IPS-NIHi11 (cell line): ENCODE measurements at regions not wholly inside any gene's neighbourhood (a gene's known extent, or its start where the extent isn't known, plus 50 kb on each side); places are given as distances from the start of the nearest gene placed in this dataset.
"Not testable (repeated sequence)": the region's sequence is repeated elsewhere in the genome, so short reads cannot be mapped to it uniquely, and the experiment has no call there.

Experiments used
- DNase-seq: peaks from one replicate; pipeline ENCODE4 v3.0.0; 2012; ENCODE audit warnings: mixed read lengths, low spot score

DNA sequence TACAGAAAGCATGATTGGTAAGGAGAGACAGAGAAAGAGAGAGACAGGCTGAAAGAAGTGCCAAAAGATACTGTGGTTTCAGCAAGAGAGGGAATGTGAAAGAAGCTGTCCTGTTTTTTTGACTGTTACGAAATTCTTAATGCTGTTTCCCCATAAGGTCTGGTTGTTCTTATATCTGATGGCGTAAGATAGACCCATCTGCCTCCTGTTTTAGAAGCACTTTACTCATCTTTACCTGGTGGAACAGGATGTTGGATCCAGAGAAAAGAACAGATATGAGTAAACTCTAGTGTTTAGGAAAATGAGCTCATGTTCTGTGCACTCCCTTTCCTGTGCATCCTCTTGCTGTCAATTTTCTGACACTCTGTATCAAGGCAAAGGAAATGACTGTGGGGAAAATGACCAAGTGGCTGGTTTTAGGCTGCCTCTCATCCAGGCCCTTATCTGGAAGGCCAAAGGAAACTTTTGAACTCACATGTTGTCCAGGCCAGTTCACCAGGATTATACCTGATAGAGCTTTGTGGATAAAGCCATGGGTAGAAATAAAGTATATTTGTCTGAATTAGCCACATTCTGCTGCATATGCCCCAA is 311.7 kb upstream of the HTR2C start:
- DNase-seq = no peak

DNA sequence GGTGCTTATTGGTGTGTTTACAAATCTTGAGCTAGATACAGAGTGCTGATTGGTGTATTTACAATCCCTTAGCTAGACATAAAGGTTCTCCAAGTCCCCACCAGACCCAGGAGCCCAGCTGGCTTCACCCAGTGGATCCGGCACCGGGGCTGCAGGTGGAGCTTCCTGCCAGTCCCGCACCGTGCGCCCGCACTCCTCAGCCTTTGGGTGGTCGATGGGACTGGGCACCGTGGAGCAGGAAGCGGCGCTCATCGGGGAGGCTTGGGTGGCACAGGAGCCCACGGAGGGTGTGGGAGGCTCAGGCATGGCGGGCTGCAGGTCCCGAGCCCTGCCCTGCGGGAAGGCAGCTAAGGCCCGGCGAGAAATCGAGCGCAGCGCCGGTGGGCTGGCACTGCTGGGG is 313.5 kb upstream of the HTR2C start:
- DNase-seq = not testable (repeated sequence)

DNA sequence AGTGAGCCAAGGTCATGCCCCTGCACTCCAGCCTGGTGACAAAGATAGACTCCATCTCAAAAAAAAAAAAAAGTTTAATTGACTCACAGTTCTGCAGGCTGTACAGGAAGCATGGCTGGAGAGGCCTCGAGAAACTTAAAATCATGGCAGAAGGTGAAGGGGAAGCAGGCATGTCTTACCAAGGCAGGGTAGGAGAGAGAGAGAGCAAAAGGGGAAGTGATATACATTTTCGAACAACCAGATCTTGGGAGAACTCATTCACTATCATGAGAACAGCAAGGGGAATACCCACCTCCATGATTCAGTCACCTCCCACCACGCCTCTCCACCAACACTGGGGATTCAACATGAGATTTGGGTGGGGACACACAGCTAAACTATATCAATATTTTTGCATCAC is 315.2 kb upstream of the HTR2C start:
- no peak for DNase-seq

DNA sequence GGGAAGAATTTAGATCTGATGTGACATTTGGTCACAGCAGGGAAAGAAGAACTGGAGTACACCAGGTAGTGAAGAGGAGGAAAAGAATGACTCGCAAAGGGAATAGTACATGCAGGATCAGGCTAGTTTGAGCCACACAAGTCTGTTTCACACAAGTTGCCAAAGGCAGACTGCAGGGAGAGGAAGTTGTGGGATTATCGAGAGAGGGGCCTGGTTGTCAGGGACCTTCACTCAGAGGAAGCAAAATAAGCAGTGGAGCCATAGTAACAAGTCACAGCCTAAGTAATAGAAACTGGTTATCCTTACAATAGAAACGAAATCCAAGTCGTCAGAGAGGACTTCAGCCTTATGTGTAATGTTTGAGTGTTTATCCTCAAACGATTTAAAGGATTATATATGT is 316.7 kb upstream of the HTR2C start:
- DNase-seq = no peak

DNA sequence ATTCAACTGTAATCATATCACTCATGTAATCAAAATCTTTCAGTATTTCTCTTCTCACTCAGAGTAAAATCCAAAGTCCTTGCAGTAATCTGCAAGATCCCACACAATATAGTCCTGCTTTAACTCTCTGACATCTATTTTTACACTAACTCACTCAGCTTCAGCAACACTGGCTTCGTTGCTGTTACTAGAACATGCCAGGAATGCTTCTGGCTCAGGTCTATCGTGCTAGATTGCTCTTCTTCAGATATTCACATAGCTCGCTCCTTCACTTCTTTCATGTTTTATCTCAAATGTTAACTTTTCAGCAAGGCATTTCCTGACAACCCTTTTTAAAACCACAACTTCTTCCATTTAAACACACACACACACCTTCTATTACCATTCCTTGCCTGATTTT is 331.7 kb upstream of the HTR2C start:
- no peak for DNase-seq

DNA sequence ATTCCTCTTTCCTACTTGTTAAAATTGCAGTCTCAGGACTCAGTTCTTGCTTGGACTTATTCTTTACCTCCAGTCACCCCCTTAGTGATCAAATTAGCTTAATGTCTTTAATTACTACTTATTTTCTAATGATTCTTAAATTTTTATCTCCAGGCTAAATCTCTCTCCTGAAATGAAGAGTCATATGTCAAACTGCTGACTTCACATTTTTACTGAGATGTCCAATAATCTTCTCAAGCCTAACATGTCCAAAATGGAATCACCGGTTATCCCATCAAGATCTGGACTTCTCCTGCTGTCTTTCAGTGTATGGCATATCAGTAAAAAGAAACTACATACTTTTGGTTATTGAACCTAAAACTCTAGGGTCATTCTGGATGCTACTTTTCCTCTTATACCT is 332.3 kb upstream of the HTR2C start:
- DNase-seq = no peak

DNA sequence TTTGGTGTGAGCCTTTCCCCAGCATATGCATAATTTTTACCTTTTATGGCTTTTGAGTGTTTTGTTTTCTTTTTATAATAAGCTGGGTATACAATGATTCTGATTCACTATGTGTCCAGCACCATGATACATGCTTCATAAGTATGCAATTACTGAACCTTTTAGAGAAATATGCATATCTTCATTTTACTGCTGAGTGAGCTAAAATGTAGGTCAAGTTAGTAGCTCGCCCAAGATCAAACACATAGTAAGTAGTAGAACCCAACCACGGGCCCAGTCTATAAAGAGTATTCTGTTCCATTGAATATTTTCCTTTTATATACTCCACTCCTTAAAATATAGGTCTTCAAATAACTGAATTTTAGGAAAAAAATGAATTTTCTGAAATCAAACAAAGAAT is 362.4 kb upstream of the HTR2C start:
- DNase-seq = no peak

DNA sequence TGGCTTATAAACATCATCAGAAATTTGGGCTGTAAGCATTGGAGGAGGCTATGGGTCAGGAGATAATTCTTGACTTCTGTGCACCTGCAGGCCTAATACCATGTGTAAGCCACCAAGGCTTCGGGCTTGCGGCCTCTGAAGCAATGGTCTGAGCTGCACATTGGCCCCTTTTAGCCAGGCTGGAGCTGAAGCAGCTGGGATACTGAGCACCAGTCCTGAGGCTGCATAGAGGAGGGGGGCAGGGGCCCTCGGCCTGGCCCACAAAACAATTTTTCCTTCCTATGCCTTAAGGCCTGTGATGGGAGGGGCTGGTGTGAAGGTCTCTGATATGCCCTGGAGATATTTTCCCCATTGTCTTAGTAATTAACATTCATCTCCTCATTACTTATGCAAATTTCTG is 373.0 kb upstream of the HTR2C start:
- no peak for DNase-seq

DNA sequence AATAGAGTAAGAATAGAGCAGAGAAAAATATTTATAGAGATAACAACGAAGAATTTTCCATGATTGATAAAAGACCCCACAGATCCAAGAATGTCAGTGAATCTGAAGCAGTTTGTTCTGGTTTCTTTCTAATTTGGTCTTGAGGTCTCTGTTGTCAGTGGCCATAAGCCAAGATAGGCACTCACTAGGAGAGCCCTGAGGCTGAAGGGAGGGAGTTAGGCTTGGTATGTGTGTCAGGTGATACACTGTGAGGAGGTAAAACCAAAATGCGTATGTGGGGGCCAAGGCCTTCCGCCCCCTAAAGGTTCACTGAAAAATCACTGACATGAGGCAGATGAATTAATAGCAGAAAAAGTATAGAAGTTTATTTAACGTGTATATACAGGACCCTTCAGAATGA is 382.3 kb upstream of the HTR2C start:
- DNase-seq = no peak

DNA sequence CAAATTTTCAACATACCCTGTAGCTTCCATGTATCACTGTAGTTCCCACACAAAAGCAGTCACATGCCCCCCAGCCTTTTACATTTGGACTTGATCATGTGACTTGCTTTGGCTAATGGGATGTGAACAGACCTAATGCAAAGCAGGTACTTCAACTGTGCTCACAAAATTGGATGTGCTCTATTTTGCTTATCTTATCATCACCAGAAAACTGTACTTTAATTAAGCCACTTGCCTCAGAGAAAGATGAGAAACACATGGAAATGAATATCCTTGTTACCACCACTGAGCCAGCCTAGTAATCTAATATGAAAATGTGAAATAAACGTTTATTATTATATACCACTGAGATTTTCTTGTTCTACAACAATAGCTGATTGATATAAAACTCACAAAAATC is 402.7 kb upstream of the HTR2C start:
- no peak for DNase-seq

DNA sequence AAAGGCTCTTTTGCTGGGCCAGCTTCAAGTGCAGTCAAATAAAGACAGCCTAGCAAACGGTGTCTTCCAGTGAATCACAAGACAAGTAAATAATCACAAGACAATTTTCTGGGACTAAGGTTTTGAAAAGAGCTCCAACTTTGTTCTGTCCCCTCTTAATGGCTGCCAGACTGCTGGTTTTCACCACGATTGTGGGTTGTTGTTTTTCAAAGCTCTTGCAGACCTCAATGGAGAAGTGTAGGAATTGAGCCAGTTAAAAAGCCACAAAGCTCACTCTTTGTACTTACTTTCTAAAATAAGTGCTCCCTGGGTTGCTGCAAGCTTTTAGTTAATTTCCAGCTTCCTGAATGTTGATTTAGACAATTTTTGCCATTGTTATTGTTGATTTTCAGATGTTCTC is 405.8 kb upstream of the HTR2C start:
- no peak for DNase-seq

DNA sequence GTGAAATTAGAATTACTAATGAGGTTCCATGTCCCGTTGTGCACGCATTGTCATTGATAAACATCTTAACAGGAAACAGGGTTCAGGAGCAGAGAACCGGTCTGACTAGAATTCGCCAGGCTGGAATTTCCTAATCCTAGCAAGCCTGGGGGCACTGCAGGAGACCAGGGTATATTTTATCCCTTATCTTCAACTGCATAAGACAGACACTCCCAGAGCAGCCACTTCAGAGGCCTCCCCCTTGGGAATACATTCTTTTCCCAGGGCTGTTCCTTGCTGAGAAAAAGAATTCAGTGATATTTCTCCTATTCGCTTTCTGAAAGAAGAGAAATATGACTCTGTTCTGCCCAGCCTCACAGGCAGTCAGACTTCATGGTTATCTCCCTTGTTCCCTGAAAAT is 416.6 kb upstream of the HTR2C start:
- DNase-seq = not testable (repeated sequence)

DNA sequence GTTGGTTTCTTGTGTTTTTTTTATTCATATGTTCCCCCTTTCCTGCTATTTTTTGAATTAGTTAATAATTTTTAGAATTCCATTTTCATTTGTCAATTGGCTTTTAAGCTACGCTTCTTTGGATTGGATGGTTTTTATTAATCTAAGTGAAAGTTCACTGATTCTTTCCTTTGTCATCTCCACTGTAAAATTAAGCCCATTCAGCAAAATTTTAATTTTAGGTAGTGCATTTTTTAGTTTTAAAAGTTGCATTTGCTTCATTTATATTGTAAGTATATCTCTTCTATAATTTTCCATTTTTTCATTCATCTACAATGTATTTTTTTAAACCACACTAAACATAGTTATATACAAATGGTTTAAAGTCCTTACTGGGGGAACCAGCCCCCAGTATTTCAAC is 417.3 kb upstream of the HTR2C start:
- no peak for DNase-seq

DNA sequence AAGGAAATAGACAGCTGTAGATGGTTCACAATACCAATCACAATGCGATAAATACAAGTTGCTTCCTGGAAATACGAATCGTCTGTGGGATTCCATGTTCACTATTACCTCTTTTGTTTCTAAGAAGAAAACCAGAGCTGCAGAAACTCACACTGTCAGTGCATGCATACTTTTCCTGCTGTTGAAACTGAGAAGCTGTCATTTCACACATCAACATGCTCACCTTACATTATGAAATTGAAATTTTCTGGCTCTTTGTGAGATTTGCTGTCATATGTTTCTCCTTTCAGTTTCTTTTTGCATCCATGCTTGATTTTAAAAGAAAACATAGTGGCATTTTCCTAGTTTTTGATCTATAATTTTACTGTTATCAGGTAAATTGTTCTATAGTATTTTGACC is 418.3 kb upstream of the HTR2C start:
- DNase-seq = no peak

DNA sequence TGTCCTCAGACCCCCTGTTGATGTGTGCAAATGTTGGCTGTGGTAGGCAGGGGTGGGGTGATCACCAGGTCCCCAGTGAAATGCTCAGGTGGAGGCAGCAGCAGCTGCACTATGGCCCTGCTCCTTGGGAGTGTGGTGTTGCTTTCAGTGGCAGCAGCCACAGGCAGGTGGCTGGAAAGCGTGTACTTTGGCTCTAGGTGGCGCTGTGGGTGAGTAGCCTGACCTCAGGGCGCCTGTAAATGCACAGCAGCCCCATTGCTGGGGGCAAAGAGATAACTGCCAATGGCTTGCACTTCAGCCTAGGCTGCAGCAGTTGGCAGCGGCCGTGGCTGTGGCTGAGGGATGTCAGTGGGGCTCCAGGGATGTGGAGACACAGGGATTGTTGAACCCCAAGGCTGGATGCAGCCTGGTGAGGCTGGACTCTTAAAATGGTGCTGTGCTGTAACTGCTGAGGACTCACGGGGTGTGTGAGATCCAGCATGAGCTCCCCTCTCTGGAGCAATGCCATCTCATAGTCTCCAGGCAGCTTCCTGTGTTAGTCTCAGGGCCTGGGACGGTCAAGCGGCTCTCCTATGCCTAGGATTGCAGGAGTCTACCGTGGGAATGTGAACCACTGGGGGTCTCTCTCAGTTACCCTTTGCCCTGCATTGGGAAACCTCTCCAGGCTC is 421.7 kb upstream of the HTR2C start:
- DNase-seq = peak; percentile 19

DNA sequence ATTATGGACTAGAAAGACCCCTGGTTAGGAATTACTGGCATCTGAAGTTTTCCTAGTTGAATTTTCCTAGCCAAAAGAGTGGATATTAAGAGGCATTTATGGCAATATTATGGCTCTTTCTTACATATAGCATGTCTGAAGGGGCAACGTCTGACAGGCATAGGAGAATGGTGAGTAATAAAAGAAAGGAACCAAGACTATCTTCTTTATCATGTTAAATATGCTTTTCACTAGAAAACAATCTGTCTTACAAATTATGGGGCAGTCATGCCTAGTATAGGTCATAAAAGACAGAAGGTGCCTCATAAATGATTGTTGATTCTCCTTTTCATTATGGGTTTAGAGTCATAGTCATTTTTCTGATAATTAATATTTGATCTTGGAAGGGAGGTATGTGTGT is 431.1 kb upstream of the HTR2C start:
- DNase-seq = no peak

DNA sequence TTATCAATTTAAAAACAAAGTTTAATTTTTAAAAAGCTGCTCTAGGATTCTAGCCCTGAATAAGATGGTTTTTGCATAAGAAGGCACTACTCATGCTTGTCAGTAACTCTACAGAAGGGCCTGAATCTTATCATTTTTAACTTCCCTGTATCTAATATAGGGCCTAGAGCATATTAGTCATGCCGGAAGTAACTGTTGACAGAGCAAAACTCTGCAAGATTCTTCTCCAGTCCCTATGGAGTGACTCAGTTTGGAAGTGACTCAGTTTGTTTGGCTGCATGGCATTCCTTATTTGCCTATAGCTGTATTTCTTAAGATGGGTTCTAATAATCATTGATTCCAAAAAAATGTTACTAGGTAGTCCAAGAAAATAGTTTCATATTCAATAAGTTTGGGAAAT is 431.8 kb upstream of the HTR2C start:
- no peak for DNase-seq

DNA sequence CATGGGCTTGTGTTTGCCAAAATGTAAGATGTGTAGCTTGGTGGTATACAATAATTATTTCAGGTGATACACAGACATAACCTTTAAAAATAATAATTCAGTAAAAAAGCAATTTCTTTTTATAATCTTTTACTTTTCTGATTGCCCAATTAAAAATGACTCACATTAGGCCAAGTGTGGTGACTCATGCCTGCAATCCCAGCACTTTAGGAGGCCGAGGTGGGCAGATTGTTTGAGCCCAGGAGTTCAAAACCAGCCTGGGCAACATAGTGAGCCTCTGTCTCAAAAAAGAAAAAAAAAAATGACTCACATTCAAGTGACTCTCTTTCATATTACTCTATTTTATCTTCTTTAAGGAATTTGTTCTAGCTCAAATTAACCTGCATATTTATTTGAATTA is 449.4 kb upstream of the HTR2C start:
- DNase-seq = no peak

DNA sequence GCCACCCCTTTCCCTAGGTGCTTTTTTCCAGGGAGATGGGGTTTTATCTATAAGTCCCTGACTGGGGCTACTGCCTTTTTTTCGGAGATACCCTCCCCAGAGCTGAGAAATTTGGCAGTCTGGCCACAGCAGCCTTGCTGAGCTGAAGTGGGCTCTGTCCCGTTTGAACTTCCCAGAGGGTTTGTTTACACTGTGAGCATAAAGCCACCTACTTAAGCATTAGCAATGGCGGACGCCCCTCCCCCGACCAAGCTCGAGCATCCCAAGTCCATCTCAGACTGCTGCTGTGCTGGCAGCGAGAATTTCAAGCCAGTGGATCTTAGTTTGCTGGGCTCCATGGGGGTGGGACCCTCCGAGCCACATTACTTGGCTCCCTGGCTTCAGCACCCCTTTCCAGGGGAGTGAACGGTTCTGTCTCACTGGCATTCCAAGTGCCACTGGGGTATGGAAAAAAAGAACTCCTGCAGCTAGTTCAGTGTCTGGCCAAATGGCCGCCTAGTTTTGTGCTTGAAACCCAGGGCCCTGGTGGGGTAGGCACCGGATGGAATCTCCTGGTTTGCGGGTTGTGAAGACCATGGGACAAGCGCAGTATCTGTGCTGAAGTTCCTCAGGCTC is 456.4 kb upstream of the HTR2C start:
- DNase-seq = no peak

DNA sequence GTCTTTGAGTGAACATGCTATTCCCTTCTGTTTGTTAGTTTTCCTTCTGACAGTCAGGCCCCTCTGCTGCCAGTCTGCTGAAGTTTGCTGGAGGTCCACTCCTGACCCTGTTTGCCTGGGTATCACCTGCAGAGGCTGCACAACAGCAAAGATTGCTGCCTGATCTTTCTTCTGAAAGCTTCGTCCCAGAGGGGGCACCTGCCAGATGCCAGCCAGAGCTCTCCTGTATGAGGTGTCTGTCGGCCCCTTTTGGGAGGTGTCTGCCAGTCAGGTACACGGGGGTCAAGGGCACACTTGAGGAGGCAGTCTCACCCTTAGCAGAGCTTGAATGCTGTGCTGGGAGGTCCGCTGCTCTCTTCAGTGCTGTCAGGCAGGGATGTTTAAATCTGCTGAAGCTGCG is 456.9 kb upstream of the HTR2C start:
- DNase-seq = no peak

DNA sequence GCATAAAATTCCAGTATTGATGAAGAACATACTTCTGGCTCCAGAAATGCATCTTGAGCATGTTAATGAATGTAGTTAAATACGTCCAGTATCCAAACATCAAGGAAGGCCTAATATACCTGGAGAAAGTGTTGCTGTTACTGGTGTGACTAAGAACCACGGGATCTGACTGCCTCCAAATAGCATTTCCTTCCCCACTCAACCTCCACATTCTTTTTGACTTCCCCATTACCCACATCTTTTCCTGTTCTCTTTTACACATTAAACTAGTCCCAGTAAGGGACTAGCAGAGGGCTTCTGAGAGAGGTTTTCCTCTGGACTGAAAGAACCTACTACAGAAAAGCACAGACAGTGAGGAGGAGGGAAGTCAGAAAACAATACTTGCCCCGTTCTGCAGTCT is 482.8 kb upstream of the HTR2C start:
- DNase-seq = no peak

DNA sequence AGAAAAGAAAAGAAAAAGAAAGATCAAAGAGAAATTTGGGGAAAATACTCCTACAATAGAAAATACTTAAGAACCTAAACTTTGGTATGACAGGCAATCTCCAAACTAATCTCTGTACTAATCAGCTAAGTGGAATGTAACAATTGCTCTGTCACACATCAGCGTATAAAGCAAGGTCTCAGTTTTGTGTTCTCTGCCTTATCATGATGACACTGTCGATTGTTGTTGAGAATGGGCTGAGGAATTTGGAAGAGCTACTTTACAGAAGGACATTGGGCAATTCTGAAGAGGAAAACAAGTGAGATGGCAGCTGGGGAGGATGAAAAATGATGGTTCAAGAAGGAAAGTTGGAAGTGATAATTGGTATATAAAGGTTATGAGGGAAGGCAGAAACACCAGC is 486.0 kb upstream of the HTR2C start:
- DNase-seq = no peak

DNA sequence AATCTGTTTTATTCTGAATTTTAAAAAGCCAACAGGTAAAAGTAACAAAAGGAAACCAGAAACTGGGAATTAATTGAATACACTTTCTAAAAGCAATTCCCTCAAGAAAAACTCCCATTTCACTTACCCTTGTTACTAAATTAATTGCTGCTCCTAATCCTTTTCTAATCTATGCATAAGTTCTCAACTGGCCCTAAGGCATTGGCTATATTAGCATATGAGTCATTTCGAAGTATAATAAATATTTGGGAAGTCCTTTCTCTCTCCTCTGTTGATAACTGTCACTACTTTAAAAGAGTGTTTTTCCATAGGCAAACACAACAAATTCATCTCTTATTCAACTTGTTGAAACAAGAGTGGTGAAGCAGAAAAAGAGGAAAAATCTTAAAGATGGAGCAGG is 486.5 kb upstream of the HTR2C start:
- DNase-seq = no peak

DNA sequence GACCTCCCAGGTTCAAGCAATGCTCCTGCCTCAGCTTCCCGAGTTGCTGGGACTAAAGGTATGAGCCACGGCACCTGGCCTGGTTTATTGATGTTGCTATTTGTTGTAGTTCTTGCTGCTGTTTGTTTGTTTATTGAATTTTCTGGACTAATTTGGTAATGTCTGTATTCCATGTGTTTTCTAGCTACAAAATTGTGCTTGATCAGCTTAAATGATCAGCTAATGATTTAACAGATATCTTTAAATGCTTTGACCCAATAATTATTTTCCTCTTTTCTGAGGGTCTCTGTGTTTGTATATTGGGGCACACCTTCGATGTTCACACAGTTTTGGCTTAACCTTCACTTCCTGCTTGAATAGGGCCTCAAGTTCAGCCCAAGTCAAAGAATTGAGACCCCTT is 488.1 kb upstream of the HTR2C start:
- no peak for DNase-seq
